ENCODE measurements at regions not wholly inside any gene's neighbourhood (a gene's known extent, or its start where the extent isn't known, plus 50 kb on each side); places are given as distances from the start of the nearest gene placed in this dataset.

- H3F3A ChIP-seq (ENCODE audit: low read depth), result peaks cover 46% of the 10 kb centered on the region
- H2AFZ ChIP-seq (replicated peaks), result no peak overlapping the region
- Mint-ChIP-seq H3K4me1 (peaks cover 51% of the 10 kb centered on the region), H3K36me3 (no peaks in the 10 kb centered on the region), H3K4me3 (no peak overlapping the region), H3K9me3 (no peaks in the 10 kb centered on the region), H3K27ac (no peak overlapping the region), H3K27me3 (ENCODE audit: insufficient read depth, low read depth) (no peaks in the 10 kb centered on the region)
- H4K20me1 ChIP-seq (ENCODE audit: low read depth), result no peaks in the 10 kb centered on the region
- peaks cover 50% of the 10 kb centered on the region for H3K4me1 ChIP-seq
- TF ChIP-seq, protein P1, sequence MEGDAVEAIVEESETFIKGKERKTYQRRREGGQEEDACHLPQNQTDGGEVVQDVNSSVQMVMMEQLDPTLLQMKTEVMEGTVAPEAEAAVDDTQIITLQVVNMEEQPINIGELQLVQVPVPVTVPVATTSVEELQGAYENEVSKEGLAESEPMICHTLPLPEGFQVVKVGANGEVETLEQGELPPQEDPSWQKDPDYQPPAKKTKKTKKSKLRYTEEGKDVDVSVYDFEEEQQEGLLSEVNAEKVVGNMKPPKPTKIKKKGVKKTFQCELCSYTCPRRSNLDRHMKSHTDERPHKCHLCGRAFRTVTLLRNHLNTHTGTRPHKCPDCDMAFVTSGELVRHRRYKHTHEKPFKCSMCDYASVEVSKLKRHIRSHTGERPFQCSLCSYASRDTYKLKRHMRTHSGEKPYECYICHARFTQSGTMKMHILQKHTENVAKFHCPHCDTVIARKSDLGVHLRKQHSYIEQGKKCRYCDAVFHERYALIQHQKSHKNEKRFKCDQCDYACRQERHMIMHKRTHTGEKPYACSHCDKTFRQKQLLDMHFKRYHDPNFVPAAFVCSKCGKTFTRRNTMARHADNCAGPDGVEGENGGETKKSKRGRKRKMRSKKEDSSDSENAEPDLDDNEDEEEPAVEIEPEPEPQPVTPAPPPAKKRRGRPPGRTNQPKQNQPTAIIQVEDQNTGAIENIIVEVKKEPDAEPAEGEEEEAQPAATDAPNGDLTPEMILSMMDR (IDR thresholded peaks at IDR 0.05), result no peak
- TF ChIP-seq EZH2phosphoT487 (IDR thresholded peaks at IDR 0.05), result no peak
- TF ChIP-seq EZH2 (IDR thresholded peaks at IDR 0.05), result no peak
- no peak overlapping the region for H3K4me3 ChIP-seq
- no peak for DNase-seq (ENCODE audit: low spot score)
- no peak overlapping the region for H3K9ac ChIP-seq
- H3K27ac ChIP-seq, result no peak overlapping the region
- no peaks in the 10 kb centered on the region for H3K36me3 ChIP-seq
- no peaks in the 10 kb centered on the region for H3K9me3 ChIP-seq (ENCODE audit: low read depth)
- H3K27me3 ChIP-seq, result no peaks in the 10 kb centered on the region
- H3K79me2 ChIP-seq (ENCODE audit: low read depth), result no peaks in the 10 kb centered on the region
- no peak overlapping the region for H3K4me2 ChIP-seq
These were observed 478.9 kb downstream of the PSAT1 start for GRCh38 chr9:78775696-78776295.

DNA sequence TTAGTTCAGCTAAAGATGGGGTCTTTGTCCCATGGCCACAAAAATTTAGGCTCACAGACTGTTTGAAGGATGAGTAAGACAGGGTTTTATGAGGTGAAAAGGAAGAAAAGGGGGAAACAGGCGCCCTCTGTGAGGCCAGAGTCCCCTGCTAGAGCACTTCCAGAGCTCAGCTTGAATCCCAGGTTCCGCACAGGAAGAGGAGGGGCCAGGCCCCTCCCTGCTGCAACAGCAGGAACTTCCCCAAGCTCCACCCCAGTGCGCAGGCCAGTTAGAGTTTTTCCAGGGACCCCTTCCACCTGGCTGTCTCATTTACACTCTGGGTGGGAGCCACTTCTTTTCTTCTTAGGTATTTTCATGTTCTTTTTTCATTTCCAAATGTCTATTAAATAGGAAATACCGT lies 480.8 kb downstream of the PSAT1 start:
- H4K20me1 ChIP-seq (ENCODE audit: low read depth), result no peaks in the 10 kb centered on the region
- TF ChIP-seq EZH2 (IDR thresholded peaks at IDR 0.05) (no peak), EZH2phosphoT487 (IDR thresholded peaks at IDR 0.05) (no peak)
- TF ChIP-seq, protein P1 (IDR thresholded peaks at IDR 0.05), result no peak
- no peaks in the 10 kb centered on the region for H3K9me3 Mint-ChIP-seq
- no peaks in the 10 kb centered on the region for H3K36me3 ChIP-seq
- peak; percentile 38 for DNase-seq (ENCODE audit: low spot score)
- no peak overlapping the region for H3K9ac ChIP-seq
- H3K36me3 Mint-ChIP-seq, result no peaks in the 10 kb centered on the region
- no peak overlapping the region for H3K4me3 ChIP-seq
- peaks cover 46% of the 10 kb centered on the region for H3F3A ChIP-seq (ENCODE audit: low read depth)
- H3K27ac ChIP-seq, result peak overlapping the region; percentile 67
- peak overlapping the region; percentile 67 for H2AFZ ChIP-seq (replicated peaks)
- H3K27me3 ChIP-seq, result no peaks in the 10 kb centered on the region
- no peak overlapping the region for H3K4me3 Mint-ChIP-seq
- H3K4me2 ChIP-seq, result peak overlapping the region; percentile 35
- H3K4me1 ChIP-seq, result peaks cover 54% of the 10 kb centered on the region
- peak overlapping the region; percentile 17 for H3K27ac Mint-ChIP-seq
- no peaks in the 10 kb centered on the region for H3K79me2 ChIP-seq (ENCODE audit: low read depth)
- H3K27me3 Mint-ChIP-seq (ENCODE audit: insufficient read depth, low read depth), result no peaks in the 10 kb centered on the region
- no peaks in the 10 kb centered on the region for H3K9me3 ChIP-seq (ENCODE audit: low read depth)
- H3K4me1 Mint-ChIP-seq, result peaks cover 51% of the 10 kb centered on the region

DNA sequence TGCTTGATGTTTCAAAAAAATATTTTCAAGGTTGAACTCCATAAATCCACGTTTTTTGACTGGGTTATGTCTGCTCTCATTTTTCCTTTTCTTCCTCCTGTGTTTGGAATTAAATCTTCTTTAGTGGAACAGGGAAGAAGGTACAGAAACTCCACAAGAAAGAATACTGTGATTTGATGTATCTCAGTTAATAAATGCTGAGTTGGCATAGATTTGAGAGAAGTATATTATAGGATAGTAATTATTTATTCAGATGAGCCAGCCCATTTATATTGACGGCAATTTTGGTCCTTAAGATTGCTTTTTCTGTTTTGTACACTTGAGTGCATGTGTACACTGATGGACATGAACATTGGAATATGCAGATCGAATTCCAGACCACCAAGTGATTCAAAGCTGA lies 481.4 kb downstream of the PSAT1 start:
- H3K27ac Mint-ChIP-seq, result peak overlapping the region; percentile 17
- no peak overlapping the region for H3K4me3 Mint-ChIP-seq
- Histone ChIP-seq H3K9me3 (ENCODE audit: low read depth) (no peaks in the 10 kb centered on the region), H3K4me3 (no peak overlapping the region), H3K9ac (no peak overlapping the region), H3K4me2 (peak overlapping the region; percentile 48), H3K36me3 (no peaks in the 10 kb centered on the region), H4K20me1 (ENCODE audit: low read depth) (no peaks in the 10 kb centered on the region), H3K27ac (peak overlapping the region; percentile 67), H3K79me2 (ENCODE audit: low read depth) (no peaks in the 10 kb centered on the region), H2AFZ (replicated peaks) (peak overlapping the region; percentile 46), H3K27me3 (no peaks in the 10 kb centered on the region), H3K4me1 (peaks cover 54% of the 10 kb centered on the region), H3F3A (ENCODE audit: low read depth) (peaks cover 46% of the 10 kb centered on the region)
- H3K4me1 Mint-ChIP-seq, result peaks cover 51% of the 10 kb centered on the region
- no peak for TF ChIP-seq EZH2 (IDR thresholded peaks at IDR 0.05)
- TF ChIP-seq, protein P1 (IDR thresholded peaks at IDR 0.05), result no peak
- TF ChIP-seq EZH2phosphoT487 (IDR thresholded peaks at IDR 0.05), result no peak
- peaks cover under 1% of the 10 kb centered on the region for H3K36me3 Mint-ChIP-seq
- no peak for DNase-seq (ENCODE audit: low spot score)
- H3K27me3 Mint-ChIP-seq (ENCODE audit: insufficient read depth, low read depth), result no peaks in the 10 kb centered on the region
- H3K9me3 Mint-ChIP-seq, result no peaks in the 10 kb centered on the region
